ENCODE measurements at regions not wholly inside any gene's neighbourhood (a gene's known extent, or its start where the extent isn't known, plus 50 kb on each side); places are given as distances from the start of the nearest gene placed in this dataset.

GRCh38 chr4:33941854-33942253 is 2302.5 kb downstream of the ARAP2 start:
- TF ChIP-seq CTCF (IDR thresholded peaks at IDR 0.05; ENCODE audit: control extremely low read depth in 1 of 3, insufficient read depth in 1 of 3, low read depth in 1 of 3, low read length in 3 of 3): no peak
- TF ChIP-seq EP300 (IDR thresholded peaks at IDR 0.05; ENCODE audit: borderline replicate concordance in 1 of 2, low read depth in 2 of 2, low read length in 2 of 2): no peak
- no peak for TF ChIP-seq POLR2A (IDR thresholded peaks at IDR 0.05; ENCODE audit: control extremely low read depth in 1 of 2, low read depth in 2 of 2, low read length in 2 of 2)
- no peak for TF ChIP-seq EGR1 (IDR thresholded peaks at IDR 0.05; ENCODE audit: borderline replicate concordance, low read depth, low read length)
- no peak for TF ChIP-seq ATF3 (IDR thresholded peaks at IDR 0.05; ENCODE audit: insufficient read depth, low read depth, low read length)
